GM21447 (cell line): ENCODE measurements at regions not wholly inside any gene's neighbourhood (a gene's known extent, or its start where the extent isn't known, plus 50 kb on each side); places are given as distances from the start of the nearest gene placed in this dataset.
"Not testable (repeated sequence)": the region's sequence is repeated elsewhere in the genome, so short reads cannot be mapped to it uniquely, and the experiment has no call there.

ENCODE experiments used
- ATAC-seq: cut with Tn5 transposase; IDR thresholded peaks from one replicate; pipeline ENCODE4 v1.9.1; 2021; ENCODE audit not compliant: unreplicated experiment

- no peak for ATAC-seq
Measured at GRCh38 chr3:127420829-127421228, 133.0 kb upstream of the PRR20G start.

GRCh38 chr3:127419641-127420553 is 132.1 kb upstream of the PRR20G start:
- ATAC-seq = no peak

- ATAC-seq = no peak
Measured at GRCh38 chr3:127419182-127419581, 131.3 kb upstream of the PRR20G start.

GRCh38 chr3:127418560-127419147 is 130.8 kb upstream of the PRR20G start:
- no peak for ATAC-seq

- ATAC-seq = no peak
Measured at GRCh38 chr3:127417709-127418559, 130.1 kb upstream of the PRR20G start.

- no peak for ATAC-seq
Measured at GRCh38 chr3:127413871-127414270, 126.0 kb upstream of the PRR20G start.

GRCh38 chr3:127413318-127413673 is 125.5 kb upstream of the PRR20G start:
- no peak for ATAC-seq

- no peak for ATAC-seq
Measured at GRCh38 chr3:127412578-127413317, 124.9 kb upstream of the PRR20G start.

- ATAC-seq = not testable (repeated sequence)
Measured at GRCh38 chr3:127411875-127412274, 124.0 kb upstream of the PRR20G start.

- ATAC-seq = no peak
Measured at GRCh38 chr3:127411083-127411727, 123.4 kb upstream of the PRR20G start.

GRCh38 chr3:127410678-127411077 is 122.8 kb upstream of the PRR20G start:
- ATAC-seq = no peak

- ATAC-seq = no peak
Measured at GRCh38 chr3:127410137-127410488, 122.3 kb upstream of the PRR20G start.

GRCh38 chr3:127409421-127410136 is 121.7 kb upstream of the PRR20G start:
- ATAC-seq = no peak

- ATAC-seq = no peak
Measured at GRCh38 chr3:127408684-127409420, 121.0 kb upstream of the PRR20G start.

- ATAC-seq = no peak
Measured at GRCh38 chr3:127408022-127408683, 120.3 kb upstream of the PRR20G start.

- no peak for ATAC-seq
Measured at GRCh38 chr3:127407026-127407939, 119.4 kb upstream of the PRR20G start.

GRCh38 chr3:127406309-127407025 is 118.6 kb upstream of the PRR20G start:
- no peak for ATAC-seq
